ENCODE measurements at regions not wholly inside any gene's neighbourhood (a gene's known extent, or its start where the extent isn't known, plus 50 kb on each side); places are given as distances from the start of the nearest gene placed in this dataset.

GRCh38 chr10:111551001-111551400 lies 474.2 kb downstream of the ADRA2A start:
- TF ChIP-seq, protein P1, sequence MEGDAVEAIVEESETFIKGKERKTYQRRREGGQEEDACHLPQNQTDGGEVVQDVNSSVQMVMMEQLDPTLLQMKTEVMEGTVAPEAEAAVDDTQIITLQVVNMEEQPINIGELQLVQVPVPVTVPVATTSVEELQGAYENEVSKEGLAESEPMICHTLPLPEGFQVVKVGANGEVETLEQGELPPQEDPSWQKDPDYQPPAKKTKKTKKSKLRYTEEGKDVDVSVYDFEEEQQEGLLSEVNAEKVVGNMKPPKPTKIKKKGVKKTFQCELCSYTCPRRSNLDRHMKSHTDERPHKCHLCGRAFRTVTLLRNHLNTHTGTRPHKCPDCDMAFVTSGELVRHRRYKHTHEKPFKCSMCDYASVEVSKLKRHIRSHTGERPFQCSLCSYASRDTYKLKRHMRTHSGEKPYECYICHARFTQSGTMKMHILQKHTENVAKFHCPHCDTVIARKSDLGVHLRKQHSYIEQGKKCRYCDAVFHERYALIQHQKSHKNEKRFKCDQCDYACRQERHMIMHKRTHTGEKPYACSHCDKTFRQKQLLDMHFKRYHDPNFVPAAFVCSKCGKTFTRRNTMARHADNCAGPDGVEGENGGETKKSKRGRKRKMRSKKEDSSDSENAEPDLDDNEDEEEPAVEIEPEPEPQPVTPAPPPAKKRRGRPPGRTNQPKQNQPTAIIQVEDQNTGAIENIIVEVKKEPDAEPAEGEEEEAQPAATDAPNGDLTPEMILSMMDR (IDR thresholded peaks at IDR 0.05): no peak
- TF ChIP-seq POLR2A (IDR thresholded peaks at IDR 0.05): no peak
- H3K4me3 ChIP-seq (ENCODE audit: low read depth, poor library complexity, severe bottlenecking): no peak overlapping the region
- intact Hi-C loops (cut with DNase I; ENCODE audit: low total_unique reads): no loop called here
- no peak for DNase-seq (ENCODE audit: low spot score in 2 of 2)
- WGBS, 2 donors: 84 to 85% methylated on average over 5 of the region's 5 CpGs

GRCh38 chr10:111556666-111557065 lies 479.8 kb downstream of the ADRA2A start:
- TF ChIP-seq POLR2A (IDR thresholded peaks at IDR 0.05): no peak
- TF ChIP-seq, protein P1 (IDR thresholded peaks at IDR 0.05): no peak
- H3K4me3 ChIP-seq (ENCODE audit: low read depth, poor library complexity, severe bottlenecking): no peak overlapping the region
- intact Hi-C loops (cut with DNase I; ENCODE audit: low total_unique reads): no loop called here
- WGBS, 2 donors: 63 to 64% methylated on average over 3 of the region's 3 CpGs
- DNase-seq (ENCODE audit: low spot score in 2 of 2): no peak

DNA sequence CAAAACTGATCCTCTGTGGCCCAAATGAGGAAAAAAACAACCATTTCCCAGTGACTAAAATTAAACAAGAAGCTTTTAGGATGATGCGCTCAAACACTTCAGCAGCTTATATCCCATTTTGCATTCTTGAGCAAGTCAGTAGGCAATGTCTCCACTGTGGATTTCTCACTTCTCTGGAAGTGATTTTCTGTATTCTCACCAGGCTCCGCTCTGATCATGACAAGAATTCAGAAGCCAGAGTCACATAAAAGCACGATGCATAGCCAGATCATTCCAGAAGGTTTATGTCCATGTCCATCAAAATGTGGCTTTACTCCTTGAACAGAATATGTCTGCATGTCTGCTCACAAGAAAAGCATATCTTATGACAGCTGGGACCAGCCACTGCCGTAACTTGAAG lies 481.4 kb downstream of the ADRA2A start:
- WGBS, 2 donors: 84 to 90% methylated on average over 4 of the region's 4 CpGs

DNA sequence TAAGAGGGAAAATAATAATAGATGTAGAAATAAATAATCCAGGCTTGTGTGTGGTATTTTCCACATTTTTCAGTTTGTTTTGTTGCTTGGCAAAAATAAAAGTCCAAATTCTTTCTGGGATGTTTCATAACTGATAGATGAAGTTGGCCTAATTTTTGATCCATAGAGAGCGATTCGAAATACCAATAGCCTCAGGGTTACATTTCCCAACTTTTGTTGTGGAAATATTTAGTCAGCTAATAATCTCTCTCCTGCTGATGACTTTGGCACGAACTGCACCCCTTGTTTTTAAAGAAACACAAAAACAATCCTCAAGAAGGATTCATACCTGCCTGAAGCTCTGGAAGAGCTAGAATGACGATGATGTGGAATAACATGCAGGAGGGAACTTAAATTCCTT lies 483.2 kb downstream of the ADRA2A start:
- intact Hi-C loops (cut with DNase I; ENCODE audit: low total_unique reads): no loop called here
- no peak overlapping the region for H3K4me3 ChIP-seq (ENCODE audit: low read depth, poor library complexity, severe bottlenecking)
- no peak for DNase-seq (ENCODE audit: low spot score in 2 of 2)
- WGBS, 2 donors: 13 to 17% methylated on average over 4 of the region's 4 CpGs
- TF ChIP-seq, protein P1 (IDR thresholded peaks at IDR 0.05): no peak
- no peak for TF ChIP-seq POLR2A (IDR thresholded peaks at IDR 0.05)

More for the DNA sequence above, 481.4 kb downstream of the ADRA2A start:
- no peak overlapping the region for H3K4me3 ChIP-seq (ENCODE audit: low read depth, poor library complexity, severe bottlenecking)
- intact Hi-C loops (cut with DNase I; ENCODE audit: low total_unique reads): no loop called here
- no peak for TF ChIP-seq POLR2A (IDR thresholded peaks at IDR 0.05)
- TF ChIP-seq, protein P1 (IDR thresholded peaks at IDR 0.05): no peak
- DNase-seq (ENCODE audit: low spot score in 2 of 2): no peak

- DNase-seq (ENCODE audit: low spot score in 2 of 2): no peak
- TF ChIP-seq, protein P1 (IDR thresholded peaks at IDR 0.05): no peak
- no peak for TF ChIP-seq POLR2A (IDR thresholded peaks at IDR 0.05)
- 33 to 62% methylated on average over 1 of the region's 1 CpG for WGBS, 2 donors
- intact Hi-C loops (cut with DNase I; ENCODE audit: low total_unique reads): no loop called here
- no peak overlapping the region for H3K4me3 ChIP-seq (ENCODE audit: low read depth, poor library complexity, severe bottlenecking)
These were observed 484.3 kb downstream of the ADRA2A start for GRCh38 chr10:111561124-111561523.

GRCh38 chr10:111565542-111565941 lies 488.7 kb downstream of the ADRA2A start:
- intact Hi-C loops (cut with DNase I; ENCODE audit: low total_unique reads): no loop called here
- no peak for TF ChIP-seq POLR2A (IDR thresholded peaks at IDR 0.05)
- TF ChIP-seq, protein P1 (IDR thresholded peaks at IDR 0.05): no peak
- H3K4me3 ChIP-seq (ENCODE audit: low read depth, poor library complexity, severe bottlenecking): no peak overlapping the region
- no peak for DNase-seq (ENCODE audit: low spot score in 2 of 2)

Measured in lower leg skin (tissue), 4 donors.